BLaER1 treated with 17β-estradiol and CSF1 and Interleukin-3, amounts not matched to agents 10 nM and 100 nM (cell line): ENCODE measurements at regions not wholly inside any gene's neighbourhood (a gene's known extent, or its start where the extent isn't known, plus 50 kb on each side); places are given as distances from the start of the nearest gene placed in this dataset.
"Not testable (repeated sequence)": the region's sequence is repeated elsewhere in the genome, so short reads cannot be mapped to it uniquely, and the experiment has no call there.

Experiments used
- H3K27ac ChIP-seq, 11 experiments: shearing (Covaris generic); formaldehyde crosslinking; 2 replicates each; pipeline ENCODE4 v1.8.1; 2022
- H3K27me3 ChIP-seq, 11 experiments: shearing (Covaris generic); formaldehyde crosslinking; 2 replicates each; pipeline ENCODE4 v1.8.1; 2022
- H3K36me3 ChIP-seq, 11 experiments: shearing (Covaris generic); formaldehyde crosslinking; 2 replicates each; pipeline ENCODE4 v1.8.1; 2022
- H3K4me1 ChIP-seq, 10 experiments: shearing (Covaris generic); formaldehyde crosslinking; 2 replicates each; pipeline ENCODE4 v1.8.1; 2022
- H3K4me2 ChIP-seq, 11 experiments: shearing (Covaris generic); formaldehyde crosslinking; 2 replicates each; pipeline ENCODE4 v1.8.1; 2022
- H3K4me3 ChIP-seq, 10 experiments: shearing (Covaris generic); formaldehyde crosslinking; 2 replicates each; pipeline ENCODE4 v1.8.1; 2022
- H3K9ac ChIP-seq, 11 experiments: shearing (Covaris generic); formaldehyde crosslinking; 2 replicates each; pipeline ENCODE4 v1.8.1; 2022
- H3K9me3 ChIP-seq, 11 experiments: shearing (Covaris generic); formaldehyde crosslinking; replicated peaks in 1 of 11; 2 replicates each; pipeline ENCODE4 v1.8.1; 2022
- H4K20me1 ChIP-seq, 11 experiments: shearing (Covaris generic); formaldehyde crosslinking; 2 replicates each; pipeline ENCODE4 v1.8.1; 2022
- Cebpa-rat ChIP-seq, 11 experiments: shearing (Covaris generic); IDR thresholded peaks; 2 replicates each; pipeline ENCODE4 v1.8.1; 2022

- no peak for TF ChIP-seq Cebpa-rat (IDR thresholded peaks at IDR 0.05)
- no peaks in the 10 kb centered on the region for H3K36me3 ChIP-seq
- H3K4me3 ChIP-seq = no peak overlapping the region
- H3K27me3 ChIP-seq = peaks cover 0 to 16% (median 0%) of the 10 kb centered on the region in 11 experiments; a peak in 4 of 22 replicates
- no peaks in the 10 kb centered on the region for H4K20me1 ChIP-seq
- H3K9me3 ChIP-seq = 0 out of 22 replicates have a peak, but pooled peaks cover 0 to 6% (median 0%) of the 10 kb centered on the region in 11 experiments
- no peak overlapping the region for H3K9ac ChIP-seq
- H3K4me2 ChIP-seq = peak overlapping the region in 5 of 11 experiments; percentile 20 to 44 (median 36); a peak in 6 of 22 replicates
- H3K27ac ChIP-seq = no peak overlapping the region
- peaks cover 20 to 38% (median 27%) of the 10 kb centered on the region in 10 experiments for H3K4me1 ChIP-seq
These were observed 221.6 kb downstream of the NR2F1-AS1 start for GRCh38 chr5:93359296-93359959.

GRCh38 chr5:93358176-93358575, 222.8 kb downstream of the NR2F1-AS1 start:
- Histone ChIP-seq H3K9ac (no peak overlapping the region), H3K4me2 (peak overlapping the region in 8 of 11 experiments; percentile 24 to 54 (median 30); a peak in 12 of 22 replicates), H3K27me3 (peaks cover 0 to 22% (median 0%) of the 10 kb centered on the region in 11 experiments; a peak in 4 of 22 replicates), H3K4me3 (no peak overlapping the region), H3K27ac (no peak overlapping the region), H3K4me1 (peaks cover 17 to 34% (median 21%) of the 10 kb centered on the region in 10 experiments), H3K36me3 (no peaks in the 10 kb centered on the region), H3K9me3 (0 out of 22 replicates have a peak, but pooled peaks cover 0 to 6% (median 0%) of the 10 kb centered on the region in 11 experiments), H4K20me1 (no peaks in the 10 kb centered on the region)
- no peak for TF ChIP-seq Cebpa-rat (IDR thresholded peaks at IDR 0.05)

GRCh38 chr5:93357686-93358085, 223.3 kb downstream of the NR2F1-AS1 start:
- Histone ChIP-seq H3K27me3 (peaks cover 0 to 25% (median 0%) of the 10 kb centered on the region in 11 experiments; a peak in 4 of 22 replicates), H3K4me2 (peak overlapping the region in 8 of 11 experiments; percentile 24 to 54 (median 30); a peak in 14 of 22 replicates), H4K20me1 (no peaks in the 10 kb centered on the region), H3K9ac (no peak overlapping the region), H3K4me1 (peaks cover 17 to 34% (median 21%) of the 10 kb centered on the region in 10 experiments), H3K9me3 (0 out of 22 replicates have a peak, but pooled peaks cover 0 to 6% (median 0%) of the 10 kb centered on the region in 11 experiments), H3K27ac (no peak overlapping the region), H3K36me3 (no peaks in the 10 kb centered on the region), H3K4me3 (no peak overlapping the region)
- TF ChIP-seq Cebpa-rat (IDR thresholded peaks at IDR 0.05) = no peak

GRCh38 chr5:93355691-93356090, 225.3 kb downstream of the NR2F1-AS1 start:
- H3K4me3 ChIP-seq = no peak overlapping the region
- H3K27ac ChIP-seq = no peak overlapping the region
- peaks cover 0 to 28% (median 0%) of the 10 kb centered on the region in 11 experiments; a peak in 4 of 22 replicates for H3K27me3 ChIP-seq
- no peak for TF ChIP-seq Cebpa-rat (IDR thresholded peaks at IDR 0.05)
- no peaks in the 10 kb centered on the region for H3K9me3 ChIP-seq
- peaks cover 17 to 34% (median 21%) of the 10 kb centered on the region in 10 experiments for H3K4me1 ChIP-seq
- H3K4me2 ChIP-seq = peak overlapping the region in 9 of 11 experiments; percentile 0 to 37 (median 11); a peak in 8 of 22 replicates
- no peaks in the 10 kb centered on the region for H3K36me3 ChIP-seq
- no peak overlapping the region for H3K9ac ChIP-seq
- no peaks in the 10 kb centered on the region for H4K20me1 ChIP-seq

GRCh38 chr5:93352186-93352585, 228.8 kb downstream of the NR2F1-AS1 start:
- no peaks in the 10 kb centered on the region for H4K20me1 ChIP-seq
- no peak overlapping the region for H3K27ac ChIP-seq
- TF ChIP-seq Cebpa-rat (IDR thresholded peaks at IDR 0.05) = no peak
- H3K36me3 ChIP-seq = no peaks in the 10 kb centered on the region
- no peak overlapping the region for H3K9ac ChIP-seq
- no peaks in the 10 kb centered on the region for H3K9me3 ChIP-seq
- no peak overlapping the region for H3K4me2 ChIP-seq
- no peak overlapping the region for H3K4me3 ChIP-seq
- peaks cover 9 to 16% (median 14%) of the 10 kb centered on the region in 10 experiments; a peak in 17 of 20 replicates for H3K4me1 ChIP-seq
- H3K27me3 ChIP-seq = peaks cover 0 to 19% (median 0%) of the 10 kb centered on the region in 11 experiments; a peak in 4 of 22 replicates

GRCh38 chr5:93349613-93350012, 231.4 kb downstream of the NR2F1-AS1 start:
- Histone ChIP-seq H3K9ac (no peak overlapping the region), H3K4me1 (no peaks in the 10 kb centered on the region), H3K36me3 (no peaks in the 10 kb centered on the region), H3K9me3 (no peaks in the 10 kb centered on the region), H3K4me2 (no peak overlapping the region), H3K27ac (no peak overlapping the region), H4K20me1 (no peaks in the 10 kb centered on the region), H3K27me3 (peaks cover 0 to 16% (median 0%) of the 10 kb centered on the region in 11 experiments; a peak in 4 of 22 replicates), H3K4me3 (no peak overlapping the region)
- TF ChIP-seq Cebpa-rat (IDR thresholded peaks at IDR 0.05) = no peak

GRCh38 chr5:93348231-93348630, 232.8 kb downstream of the NR2F1-AS1 start:
- TF ChIP-seq Cebpa-rat (IDR thresholded peaks at IDR 0.05) = no peak
- Histone ChIP-seq H3K9ac (no peak overlapping the region), H3K4me2 (no peak overlapping the region)

GRCh38 chr5:93346850-93347249, 234.2 kb downstream of the NR2F1-AS1 start:
- not testable (repeated sequence) for H3K9me3 ChIP-seq, H3K4me2 ChIP-seq, H3K4me1 ChIP-seq, H3K4me3 ChIP-seq, H3K27ac ChIP-seq, H3K36me3 ChIP-seq, H3K27me3 ChIP-seq, H4K20me1 ChIP-seq, H3K9ac ChIP-seq

More at GRCh38 chr5:93348231-93348630, 232.8 kb downstream of the NR2F1-AS1 start:
- Histone ChIP-seq H3K27ac (no peak overlapping the region), H3K4me3 (no peak overlapping the region), H3K4me1 (no peaks in the 10 kb centered on the region), H3K9me3 (no peaks in the 10 kb centered on the region), H3K27me3 (peaks cover 0 to 13% (median 0%) of the 10 kb centered on the region in 11 experiments; a peak in 4 of 22 replicates), H3K36me3 (no peaks in the 10 kb centered on the region), H4K20me1 (no peaks in the 10 kb centered on the region)

GRCh38 chr5:93346301-93346700, 234.7 kb downstream of the NR2F1-AS1 start:
- Histone ChIP-seq H3K9ac (no peak overlapping the region), H3K4me1 (no peaks in the 10 kb centered on the region), H3K4me3 (no peak overlapping the region), H3K27ac (no peak overlapping the region), H3K27me3 (peaks cover 0 to 5% (median 0%) of the 10 kb centered on the region in 11 experiments; a peak in 2 of 22 replicates), H3K36me3 (no peaks in the 10 kb centered on the region), H3K4me2 (no peak overlapping the region), H3K9me3 (no peaks in the 10 kb centered on the region), H4K20me1 (no peaks in the 10 kb centered on the region)
- no peak for TF ChIP-seq Cebpa-rat (IDR thresholded peaks at IDR 0.05)
